Stimulated activated naive CD8-positive, alpha-beta T cell treated with anti-CD3 and anti-CD28 coated beads, Interleukin-15, amount 100 ng/mL, for 72 hours (primary cell): ENCODE measurements at regions not wholly inside any gene's neighbourhood (a gene's known extent, or its start where the extent isn't known, plus 50 kb on each side); places are given as distances from the start of the nearest gene placed in this dataset.

Source experiments
- ATAC-seq: fragments of 150-1000 bp; cut with Tn5 transposase; 2 replicates; pipeline ENCODE4 v1.10.0; 2021; ENCODE audit warnings: mild to moderate bottlenecking, moderate library complexity
- DNase-seq, 2 donors: peaks; one replicate each; pipeline ENCODE4 v3.0.0; 2021 to 2022
- H3K27ac Mint-ChIP-seq, 2 donors: one replicate each; pipeline ENCODE4 v1.8.0; 2022; ENCODE audit warnings: mild to moderate bottlenecking in 2 of 2, mixed read lengths in 2 of 2, moderate library complexity in 2 of 2
- H3K27me3 Mint-ChIP-seq: one replicate; pipeline ENCODE4 v1.8.0; 2022; ENCODE audit warnings: mixed read lengths
- H3K4me1 Mint-ChIP-seq: one replicate; pipeline ENCODE4 v1.8.0; 2022; ENCODE audit warnings: mild to moderate bottlenecking, mixed read lengths
- H3K4me3 Mint-ChIP-seq, 2 donors: one replicate each; pipeline ENCODE4 v1.8.0; 2022; ENCODE audit warnings: mild to moderate bottlenecking in 2 of 2, mixed read lengths in 2 of 2, moderate library complexity in 1 of 2
- H3K9me3 Mint-ChIP-seq, 2 donors: one replicate each; pipeline ENCODE4 v1.8.0; 2022; ENCODE audit warnings: mixed read lengths in 2 of 2

DNA sequence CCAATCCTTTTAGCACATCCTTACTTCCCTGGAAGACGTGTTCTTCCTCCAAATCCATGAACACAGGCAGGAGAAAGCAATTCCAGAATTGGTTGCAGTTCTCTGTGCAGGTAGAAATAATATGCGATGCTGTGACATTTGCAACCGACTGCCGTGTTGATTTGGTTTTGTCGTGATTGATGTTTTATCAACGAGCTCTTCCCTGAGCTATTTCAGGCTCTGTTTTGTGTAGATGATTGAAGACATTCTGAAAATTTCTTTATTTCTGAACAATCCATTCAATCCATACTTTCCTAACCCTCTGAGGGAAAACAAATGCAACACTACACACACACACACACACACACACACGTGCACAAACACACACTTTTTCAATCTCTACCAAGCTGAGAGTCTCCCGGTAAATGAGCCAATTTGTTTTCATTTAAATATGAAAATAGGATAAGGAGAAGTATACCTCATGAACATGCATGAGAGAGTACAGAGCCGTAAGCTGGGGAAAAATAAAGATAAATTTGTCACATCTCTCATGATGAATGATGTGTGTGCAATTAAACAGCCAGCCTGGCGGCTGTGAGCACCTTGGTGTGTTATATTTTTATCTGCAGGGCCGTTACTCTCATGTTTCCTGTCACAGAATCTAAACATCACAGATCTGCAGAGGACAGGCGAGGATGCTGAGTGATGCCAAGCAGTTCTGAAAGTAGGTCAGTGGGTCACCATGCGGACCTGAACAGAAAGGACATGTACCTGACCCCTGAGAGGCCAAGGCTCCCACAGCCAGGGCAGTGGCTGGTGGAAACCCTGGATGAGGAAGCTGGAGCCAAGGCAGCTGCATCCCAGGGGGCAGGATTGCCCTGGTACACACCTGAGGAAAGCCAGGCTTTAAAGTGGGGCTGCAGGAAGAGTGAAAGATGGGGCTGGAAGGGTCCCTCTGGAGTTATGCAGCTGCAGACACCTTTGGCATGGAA is 64.8 kb downstream of the PDCL3 start:
- ATAC-seq (no peak), DNase-seq (no peak)
- Mint-ChIP-seq H3K4me1 (peaks cover 23% of the 10 kb centered on the region), H3K9me3 (no peaks in the 10 kb centered on the region), H3K4me3 (no peak overlapping the region), H3K27ac (peak overlapping the region; percentile 20 to 54), H3K27me3 (no peaks in the 10 kb centered on the region)

- H3K4me1 Mint-ChIP-seq: peaks cover 23% of the 10 kb centered on the region
- no peak for DNase-seq
- H3K9me3 Mint-ChIP-seq: no peaks in the 10 kb centered on the region
- no peak for ATAC-seq
- H3K27me3 Mint-ChIP-seq: no peaks in the 10 kb centered on the region
- peak overlapping the region in 1 of 2 donors; percentile 62 for H3K27ac Mint-ChIP-seq
- H3K4me3 Mint-ChIP-seq: no peak overlapping the region
Measured at GRCh38 chr2:100628506-100628905, 65.7 kb downstream of the PDCL3 start.

- Mint-ChIP-seq H3K27me3 (no peaks in the 10 kb centered on the region), H3K4me1 (peaks cover 23% of the 10 kb centered on the region), H3K4me3 (no peak overlapping the region), H3K27ac (no peak overlapping the region), H3K9me3 (no peaks in the 10 kb centered on the region)
- ATAC-seq: no peak
- DNase-seq: no peak
Measured at GRCh38 chr2:100629309-100629708, 66.5 kb downstream of the PDCL3 start.

- ATAC-seq: peak; percentile 88
- Mint-ChIP-seq H3K9me3 (no peaks in the 10 kb centered on the region), H3K27me3 (no peaks in the 10 kb centered on the region), H3K27ac (peak overlapping the region in 1 of 2 donors; percentile 92), H3K4me1 (peaks cover 23% of the 10 kb centered on the region), H3K4me3 (no peak overlapping the region)
- peak in 1 of 2 donors; percentile 48 for DNase-seq
Measured at GRCh38 chr2:100630473-100630977, 67.7 kb downstream of the PDCL3 start.

DNA sequence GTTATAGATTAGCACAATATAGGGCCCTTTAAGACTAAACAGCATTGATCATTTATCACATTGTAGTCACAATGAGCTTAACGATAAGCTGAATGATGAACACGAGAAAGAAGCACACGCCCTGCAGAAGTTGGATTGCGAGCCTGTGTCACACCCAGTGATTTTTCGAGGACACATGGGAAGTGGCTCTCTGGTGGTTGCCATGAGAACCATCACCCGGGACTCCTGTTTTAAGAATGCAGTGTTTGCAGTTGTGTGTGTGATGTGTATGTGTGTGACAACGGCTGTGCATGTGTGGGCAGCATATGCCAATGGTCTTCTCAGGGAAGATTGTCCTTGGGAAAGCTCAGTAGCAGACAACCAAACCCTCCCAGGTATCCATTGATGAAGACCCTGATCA is 69.2 kb downstream of the PDCL3 start:
- no peak overlapping the region for H3K4me3 Mint-ChIP-seq
- DNase-seq (no peak), ATAC-seq (no peak)
- H3K27me3 Mint-ChIP-seq: no peaks in the 10 kb centered on the region
- H3K27ac Mint-ChIP-seq: no peak overlapping the region
- peaks cover 23% of the 10 kb centered on the region for H3K4me1 Mint-ChIP-seq
- no peaks in the 10 kb centered on the region for H3K9me3 Mint-ChIP-seq

DNA sequence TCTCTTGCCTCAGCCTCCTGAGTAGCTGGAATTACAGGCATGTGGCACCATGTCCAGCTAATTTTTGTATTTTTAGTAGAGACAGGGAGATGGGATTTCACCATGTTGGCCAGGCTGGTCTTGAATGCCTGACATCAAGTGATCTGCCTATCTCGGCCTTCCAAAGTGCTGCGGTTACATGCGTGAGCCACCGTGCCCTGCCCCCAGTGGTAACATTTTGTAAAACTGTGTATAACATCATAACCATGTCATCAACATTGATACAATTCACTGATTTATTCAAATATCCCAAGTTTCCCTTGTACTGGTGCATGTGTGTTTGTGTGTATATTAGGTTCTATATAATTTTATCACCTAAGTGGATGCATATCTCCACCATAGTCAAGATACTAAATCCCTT is 70.0 kb downstream of the PDCL3 start:
- Mint-ChIP-seq H3K4me1 (peaks cover 22% of the 10 kb centered on the region), H3K27ac (no peak overlapping the region), H3K4me3 (no peak overlapping the region), H3K27me3 (no peaks in the 10 kb centered on the region), H3K9me3 (no peaks in the 10 kb centered on the region)
- DNase-seq: no peak
- ATAC-seq: no peak

GRCh38 chr2:100639588-100640390 is 77.0 kb downstream of the PDCL3 start:
- H3K27ac Mint-ChIP-seq: peak overlapping the region in 1 of 2 donors; percentile 44
- peaks cover 48% of the 10 kb centered on the region for H3K4me1 Mint-ChIP-seq
- H3K27me3 Mint-ChIP-seq: peaks cover 7% of the 10 kb centered on the region
- ATAC-seq: no peak
- no peaks in the 10 kb centered on the region for H3K9me3 Mint-ChIP-seq
- no peak overlapping the region for H3K4me3 Mint-ChIP-seq
- DNase-seq: no peak

DNA sequence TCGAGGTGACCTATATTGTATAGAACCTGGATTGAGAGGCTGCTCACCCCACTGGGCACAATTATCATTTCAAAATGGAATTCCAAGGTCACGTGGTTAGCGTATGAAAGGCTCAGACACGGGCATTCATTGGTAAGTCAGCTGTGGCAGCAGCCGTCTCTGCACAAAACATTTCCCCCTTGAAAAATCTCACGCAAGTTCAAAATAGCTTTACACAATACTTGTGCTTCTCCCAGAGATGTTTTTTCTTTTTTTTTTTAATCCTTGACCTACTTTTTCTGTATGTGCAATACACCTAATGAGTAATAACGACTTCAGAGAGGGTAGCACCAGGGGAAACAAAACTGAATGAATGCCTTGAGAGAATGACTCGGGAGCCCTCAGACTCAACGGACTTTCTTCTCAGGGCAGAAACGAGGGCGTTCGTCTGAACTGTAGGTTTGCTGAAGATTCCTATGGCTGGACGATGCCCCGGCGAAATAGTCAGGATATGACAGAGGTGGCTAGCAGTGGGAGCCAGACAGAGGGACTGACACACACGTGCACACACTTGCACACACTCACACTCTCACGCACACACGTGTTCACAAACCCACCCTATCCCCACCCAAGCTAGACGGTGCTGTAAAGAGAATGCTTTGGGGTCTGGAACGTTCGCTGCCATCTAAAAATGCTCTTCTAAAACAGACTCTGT is 77.8 kb downstream of the PDCL3 start:
- no peak for ATAC-seq
- H3K4me1 Mint-ChIP-seq: peaks cover 56% of the 10 kb centered on the region

GRCh38 chr2:100641125-100641435 is 78.3 kb downstream of the PDCL3 start:
- ATAC-seq: no peak
- Mint-ChIP-seq H3K9me3 (no peaks in the 10 kb centered on the region), H3K4me1 (peaks cover 56% of the 10 kb centered on the region), H3K27me3 (peaks cover 7% of the 10 kb centered on the region), H3K4me3 (no peak overlapping the region), H3K27ac (no peak overlapping the region)
- DNase-seq: no peak

More for the DNA sequence above, 77.8 kb downstream of the PDCL3 start:
- no peak overlapping the region for H3K27ac Mint-ChIP-seq
- no peak for DNase-seq
- H3K4me3 Mint-ChIP-seq: no peak overlapping the region
- H3K27me3 Mint-ChIP-seq: peaks cover 7% of the 10 kb centered on the region
- H3K9me3 Mint-ChIP-seq: no peaks in the 10 kb centered on the region

DNA sequence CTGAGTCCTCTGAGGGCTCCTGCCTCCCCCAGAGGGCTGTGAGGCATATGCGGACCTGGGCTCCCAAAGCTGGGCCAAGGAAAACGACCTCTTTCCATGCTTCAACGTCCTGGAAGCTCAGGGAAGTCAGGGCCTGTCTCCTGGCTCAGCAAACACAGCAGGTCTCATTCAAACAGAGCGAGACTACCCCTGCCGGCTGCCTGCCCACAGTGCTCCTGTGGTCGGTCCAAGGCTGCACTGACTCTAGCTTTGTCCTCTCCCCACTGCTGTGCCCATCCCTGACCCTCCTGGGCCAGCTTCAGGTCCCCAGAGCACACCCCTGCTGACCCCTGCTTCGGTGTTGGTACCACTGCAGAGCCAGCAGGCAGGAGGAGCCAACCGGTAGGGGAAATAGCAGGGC is 79.6 kb downstream of the PDCL3 start:
- Mint-ChIP-seq H3K4me1 (peaks cover 56% of the 10 kb centered on the region), H3K9me3 (no peaks in the 10 kb centered on the region), H3K27ac (no peak overlapping the region)

GRCh38 chr2:100643467-100643866 is 80.7 kb downstream of the PDCL3 start:
- peak overlapping the region in 1 of 2 donors; percentile 65 for H3K27ac Mint-ChIP-seq
- DNase-seq (no peak), ATAC-seq (no peak)
- H3K27me3 Mint-ChIP-seq: peaks cover 7% of the 10 kb centered on the region
- peaks cover 5 to 7% of the 10 kb centered on the region in 2 donors for H3K9me3 Mint-ChIP-seq
- H3K4me3 Mint-ChIP-seq: peak overlapping the region in 1 of 2 donors; percentile 64
- H3K4me1 Mint-ChIP-seq: peaks cover 61% of the 10 kb centered on the region

More for the DNA sequence above, 79.6 kb downstream of the PDCL3 start:
- no peak for ATAC-seq
- Mint-ChIP-seq H3K27me3 (peaks cover 7% of the 10 kb centered on the region), H3K4me3 (no peak overlapping the region)
- no peak for DNase-seq

- ATAC-seq (peak; percentile 75), DNase-seq (no peak)
- H3K4me1 Mint-ChIP-seq: peaks cover 61% of the 10 kb centered on the region
- peaks cover 7% of the 10 kb centered on the region for H3K27me3 Mint-ChIP-seq
- peak overlapping the region; percentile 2 to 65 for H3K27ac Mint-ChIP-seq
- peak overlapping the region; percentile 52 to 64 for H3K4me3 Mint-ChIP-seq
- peaks cover 5 to 7% of the 10 kb centered on the region in 2 donors for H3K9me3 Mint-ChIP-seq
Measured at GRCh38 chr2:100643906-100644501, 81.2 kb downstream of the PDCL3 start.

GRCh38 chr2:100645695-100646429 is 83.1 kb downstream of the PDCL3 start:
- peaks cover 58% of the 10 kb centered on the region for H3K4me1 Mint-ChIP-seq
- ATAC-seq: no peak

DNA sequence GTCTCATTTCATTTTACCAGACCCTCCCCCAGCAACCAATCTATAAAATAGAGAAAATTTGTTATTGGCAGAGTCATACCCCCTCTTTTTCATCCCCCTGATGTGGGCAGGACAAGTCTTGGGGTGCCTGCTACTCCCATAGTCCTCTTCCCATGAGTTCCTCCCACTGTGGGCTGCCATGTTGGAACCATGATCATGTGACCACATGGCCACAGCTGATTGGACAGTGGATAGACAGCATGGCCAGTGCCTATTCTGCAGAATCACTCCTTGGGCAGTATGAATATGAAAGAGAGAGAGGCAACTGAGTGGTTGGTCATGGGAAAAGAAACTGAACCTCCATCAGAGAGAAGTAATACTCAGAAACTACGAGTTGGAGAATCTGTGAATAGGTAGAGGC is 84.9 kb downstream of the PDCL3 start:
- H3K9me3 Mint-ChIP-seq: peaks cover 5 to 7% of the 10 kb centered on the region in 2 donors
- no peak overlapping the region for H3K4me3 Mint-ChIP-seq
- DNase-seq (no peak), ATAC-seq (no peak)
- H3K27me3 Mint-ChIP-seq: no peaks in the 10 kb centered on the region
- peaks cover 47% of the 10 kb centered on the region for H3K4me1 Mint-ChIP-seq
- H3K27ac Mint-ChIP-seq: no peak overlapping the region

More at GRCh38 chr2:100645695-100646429, 83.1 kb downstream of the PDCL3 start:
- Mint-ChIP-seq H3K9me3 (peaks cover 5 to 7% of the 10 kb centered on the region in 2 donors), H3K27me3 (no peaks in the 10 kb centered on the region), H3K27ac (no peak overlapping the region), H3K4me3 (no peak overlapping the region)
- no peak for DNase-seq
